K562 (cell line): ENCODE measurements at regions not wholly inside any gene's neighbourhood (a gene's known extent, or its start where the extent isn't known, plus 50 kb on each side); places are given as distances from the start of the nearest gene placed in this dataset.
A peak's percentile ranks its signal among the peaks of the same experiment; 100 is the strongest.

Experiments used
- ATAC-seq: fragments of 200-7000 bp; cut with Tn5 transposase; 3 replicates; pipeline ENCODE4 v1.9.1; 2020; ENCODE audit warnings: moderate library complexity
- BruUV-seq: library from RNA; stranded (reverse); fragments of 400-500 nt; replicated peaks from 2 replicates; lab custom pipeline; 2021; lab: Mats Ljungman, UMichigan
- CTCF ChIA-PET: fragments of 300-600 bp; formaldehyde crosslinking; extraction: SDS; loops from one replicate; lab custom pipeline; 2021; ENCODE audit warnings: low intra/inter-chr PET ratio; lab: Yijun Ruan, JAX
- POLR2A ChIA-PET: fragments of 300-600, 350-650 bp; sonication (Branson Sonifier 250); formaldehyde crosslinking; extraction: SDS; loops from one replicate; lab custom pipeline; 2021; ENCODE audit warnings: antibody characterized with exemption, inconsistent platforms; lab: Yijun Ruan, JAX
- DNase-seq, 4 experiments: peaks; one replicate each; pipeline versions ENCODE4 v3.0.0 to v3.0.0-alpha.2; 2011 to 2018; ENCODE audit warnings: low spot score in 3 of 4, mixed read lengths in 3 of 4; ENCODE audit errors: extremely low read depth in 1 of 4
- FAIRE-seq: peaks from 2 replicates; lab custom pipeline; 2011; peaks lifted over from hg19 to GRCh38; lab: Jason Lieb, UNC
- H2AFZ ChIP-seq: 2 replicates; pipeline ENCODE4 v1.6.0; 2011; ENCODE audit warnings: low read depth, low read length, control low read depth, inconsistent platforms
- H3K27ac ChIP-seq: fragments of 200-600 bp; 3 replicates; pipeline ENCODE4 v1.8.0; 2011; ENCODE audit warnings: low read depth, mild to moderate bottlenecking, control low read depth, inconsistent platforms, low read length, moderate library complexity, mixed read lengths; ENCODE audit errors: extremely low read depth
- H3K27me3 ChIP-seq, 2 experiments: fragments of 300-600 bp in 1 of 2; 2 replicates in 1 of 2; 3 replicates in 1 of 2; pipeline versions ENCODE4 v1.6.0 to v1.8.0; 2011; ENCODE audit warnings: inconsistent platforms in 2 of 2, low read length in 2 of 2, mild to moderate bottlenecking in 1 of 2, mixed read lengths in 1 of 2, moderate library complexity in 1 of 2; ENCODE audit not compliant: control insufficient read depth in 2 of 2, insufficient read depth in 2 of 2
- H3K36me3 ChIP-seq: fragments of 300-600 bp; 3 replicates; pipeline ENCODE4 v1.8.0; 2011; ENCODE audit warnings: mild to moderate bottlenecking, low read length, inconsistent platforms; ENCODE audit not compliant: control insufficient read depth, insufficient read depth
- H3K4me1 ChIP-seq, 2 experiments: fragments of 200-600 bp in 1 of 2; replicated peaks in 1 of 2; 2 replicates in 1 of 2; 3 replicates in 1 of 2; pipeline versions ENCODE4 v1.5.1 to v1.8.0; 2011; ENCODE audit warnings: inconsistent platforms in 2 of 2, low read length in 2 of 2, mild to moderate bottlenecking in 1 of 2, mixed read lengths in 1 of 2, moderate library complexity in 1 of 2; ENCODE audit not compliant: control insufficient read depth in 2 of 2, insufficient read depth in 2 of 2
- H3K4me2 ChIP-seq: 2 replicates; pipeline ENCODE4 v1.6.1; 2011; ENCODE audit warnings: low read length, control low read depth, inconsistent platforms, mixed read lengths; ENCODE audit not compliant: insufficient read depth
- H3K4me3 ChIP-seq: fragments of 200-600 bp; sonication (generic), shearing (Covaris generic); 2 replicates; pipeline ENCODE4 v1.5.1; 2016; ENCODE audit warnings: control low read depth, inconsistent platforms
- H3K79me2 ChIP-seq: fragments of 200-600 bp; 3 replicates; pipeline ENCODE4 v1.8.0; 2011; ENCODE audit warnings: low read length, inconsistent platforms; ENCODE audit not compliant: control insufficient read depth, insufficient read depth
- H3K9ac ChIP-seq, 2 experiments: 2 replicates each; pipeline versions ENCODE4 v1.6.0 to v1.6.1; 2011; ENCODE audit warnings: low read depth in 2 of 2, low read length in 2 of 2, control low read depth in 1 of 2, inconsistent platforms in 1 of 2, mild to moderate bottlenecking in 1 of 2, mixed read lengths in 1 of 2; ENCODE audit not compliant: insufficient read depth in 1 of 2
- H3K9me1 ChIP-seq: one replicate; pipeline ENCODE4 v1.6.0; 2011; ENCODE audit warnings: inconsistent platforms, mild to moderate bottlenecking, low read length, moderate library complexity; ENCODE audit not compliant: control insufficient read depth, insufficient read depth
- H3K9me3 ChIP-seq: replicated peaks from 2 replicates; pipeline ENCODE4 v1.5.1; 2011; ENCODE audit warnings: low read depth, low read length, inconsistent platforms; ENCODE audit not compliant: control insufficient read depth, insufficient read depth
- H4K20me1 ChIP-seq: replicated peaks from 2 replicates; pipeline ENCODE4 v1.6.1; 2011; ENCODE audit warnings: low read length, inconsistent platforms, mixed read lengths; ENCODE audit not compliant: control insufficient read depth, insufficient read depth
- NCOA4 ChIP-seq: fragments of 450-650 bp; IDR thresholded peaks from 2 replicates; pipeline ENCODE4 v1.6.1; 2018; ENCODE audit warnings: mild to moderate bottlenecking; ENCODE audit not compliant: partially characterized antibody
- RUNX1 ChIP-seq: sonication (generic); IDR thresholded peaks from 2 replicates; pipeline ENCODE4 v1.6.1; 2016; ENCODE audit warnings: antibody characterized with exemption, low read depth
- ZFP36 ChIP-seq: fragments of 150-350 bp; IDR thresholded peaks from 2 replicates; pipeline ENCODE4 v1.6.1; 2018; ENCODE audit warnings: low read length, low read depth; ENCODE audit not compliant: partially characterized antibody
- in situ Hi-C: fragments of 300-500 bp; cut with MboI; formaldehyde crosslinking; loops from 4 replicates; pipeline ENCODE4 v1.15.0; 2018; ENCODE audit warnings: inconsistent platforms, mixed read lengths
- intact Hi-C: fragments of 100-400 bp; cut with micrococcal nuclease; formaldehyde crosslinking; loops from 2 replicates; pipeline ENCODE4 v1.14.2; 2022
- TF ChIP-seq, protein P1 (sequence below): fragments of 450-650 bp; conservative IDR thresholded peaks from 2 replicates; pipeline ENCODE4 v1.6.1; 2016; ENCODE audit warnings: missing genetic modification characterization, low read depth, mild to moderate bottlenecking, missing compliant biosample characterization, moderate library complexity

DNA sequence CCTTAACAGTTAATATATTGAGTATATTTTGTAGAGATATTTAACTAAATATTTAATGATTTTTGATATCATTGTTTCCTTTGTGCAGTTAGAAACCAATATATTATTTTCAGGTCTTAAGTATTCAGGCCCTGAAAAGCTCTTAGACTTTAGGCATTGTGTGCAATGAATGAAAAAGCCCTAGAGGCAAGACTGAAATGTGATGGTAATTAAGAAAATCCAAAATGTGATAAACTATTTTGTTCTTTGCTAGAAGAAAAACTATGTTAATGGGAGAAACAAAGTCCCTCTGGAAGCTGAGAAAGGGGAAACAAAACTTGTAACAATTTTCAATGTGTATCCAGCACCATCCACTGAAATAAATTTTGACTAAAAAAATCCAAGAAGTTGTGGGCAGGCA is 54.6 kb upstream of the SSR3 start:
- no peak overlapping the region for H3K4me2 ChIP-seq
- H4K20me1 ChIP-seq, result no peaks in the 10 kb centered on the region
- no peaks in the 10 kb centered on the region for H3K27me3 ChIP-seq
- H3K36me3 ChIP-seq, result no peaks in the 10 kb centered on the region
- ChIA-PET CTCF (no interaction called here), POLR2A (interaction anchor here (0.6 kb wide), 1 partner anchor 9 kb away, joined by 3 read pairs; no protein-coding TSS in a partner anchor)
- TF ChIP-seq ZFP36, result no peak
- TF ChIP-seq NCOA4, result no peak
- TF ChIP-seq, protein P1, sequence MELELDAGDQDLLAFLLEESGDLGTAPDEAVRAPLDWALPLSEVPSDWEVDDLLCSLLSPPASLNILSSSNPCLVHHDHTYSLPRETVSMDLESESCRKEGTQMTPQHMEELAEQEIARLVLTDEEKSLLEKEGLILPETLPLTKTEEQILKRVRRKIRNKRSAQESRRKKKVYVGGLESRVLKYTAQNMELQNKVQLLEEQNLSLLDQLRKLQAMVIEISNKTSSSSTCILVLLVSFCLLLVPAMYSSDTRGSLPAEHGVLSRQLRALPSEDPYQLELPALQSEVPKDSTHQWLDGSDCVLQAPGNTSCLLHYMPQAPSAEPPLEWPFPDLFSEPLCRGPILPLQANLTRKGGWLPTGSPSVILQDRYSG (tag), result no peak
- TF ChIP-seq RUNX1, result no peak
- peak overlapping the region; percentile 66 for H2AFZ ChIP-seq
- in situ Hi-C loops, result no loop called here
- no peaks in the 10 kb centered on the region for H3K9me3 ChIP-seq
- H3K4me1 ChIP-seq, result peaks cover 12 to 15% of the 10 kb centered on the region in 2 experiments; a peak in 4 of 5 replicates
- H3K4me3 ChIP-seq, result no peak overlapping the region
- FAIRE-seq (no peak), ATAC-seq (no peak), DNase-seq (no peak)
- intact Hi-C loops, result no loop called here
- no peak overlapping the region for H3K27ac ChIP-seq
- H3K9me1 ChIP-seq, result no peaks in the 10 kb centered on the region
- BruUV-seq, result no TSS peak
- H3K79me2 ChIP-seq, result no peaks in the 10 kb centered on the region
- no peak overlapping the region for H3K9ac ChIP-seq
